Osteoblast (primary cell): ENCODE measurements at regions not wholly inside any gene's neighbourhood (a gene's known extent, or its start where the extent isn't known, plus 50 kb on each side); places are given as distances from the start of the nearest gene placed in this dataset.

ENCODE experiments used
- DNase-seq: peaks from one replicate; pipeline ENCODE4 v3.0.0; 2011; ENCODE audit warnings: low spot score, mixed read lengths; ENCODE audit not compliant: insufficient read length; ENCODE audit errors: missing footprints
- H2AFZ ChIP-seq: 2 replicates; pipeline ENCODE4 v1.6.0; 2011; ENCODE audit warnings: mild to moderate bottlenecking, low read length
- H3K27ac ChIP-seq: 2 replicates; pipeline ENCODE4 v1.5.1; 2011; ENCODE audit warnings: mild to moderate bottlenecking, low read depth, low read length, moderate library complexity
- H3K27me3 ChIP-seq: 2 replicates; pipeline ENCODE4 v1.6.0; 2012; ENCODE audit warnings: mild to moderate bottlenecking, control low read depth, inconsistent platforms, low read length, moderate library complexity; ENCODE audit not compliant: insufficient read depth
- H3K36me3 ChIP-seq: 2 replicates; pipeline ENCODE4 v1.5.1; 2011; ENCODE audit warnings: mild to moderate bottlenecking, low read length, control low read depth, moderate library complexity; ENCODE audit not compliant: insufficient read depth
- H3K4me1 ChIP-seq: 2 replicates; pipeline ENCODE4 v1.5.1; 2011; ENCODE audit warnings: mild to moderate bottlenecking, low read length, control low read depth, moderate library complexity; ENCODE audit not compliant: insufficient read depth
- H3K4me2 ChIP-seq: 2 replicates; pipeline ENCODE4 v1.6.0; 2011; ENCODE audit warnings: mild to moderate bottlenecking, low read length; ENCODE audit not compliant: insufficient read depth
- H3K4me3 ChIP-seq: fragments of 200-600 bp; sonication (generic); 3 replicates; pipeline ENCODE4 v1.5.1; 2012; ENCODE audit warnings: mild to moderate bottlenecking, low read length, inconsistent platforms; ENCODE audit not compliant: insufficient read depth
- H3K79me2 ChIP-seq: 2 replicates; pipeline ENCODE4 v1.6.0; 2012; ENCODE audit warnings: mild to moderate bottlenecking, low read length, control low read depth, inconsistent platforms; ENCODE audit not compliant: insufficient read depth
- H3K9me3 ChIP-seq: 2 replicates; pipeline ENCODE4 v1.5.1; 2011; ENCODE audit warnings: low read depth, low read length, control low read depth
- H4K20me1 ChIP-seq: 2 replicates; pipeline ENCODE4 v1.6.0; 2012; ENCODE audit warnings: mild to moderate bottlenecking, low read length, control low read depth; ENCODE audit not compliant: insufficient read depth
- TF ChIP-seq, protein P1 (sequence below): IDR thresholded peaks from 2 replicates; pipeline ENCODE4 v1.5.1; 2011; ENCODE audit warnings: mild to moderate bottlenecking, low read depth, low read length, moderate library complexity; ENCODE audit errors: extremely low read depth

DNA sequence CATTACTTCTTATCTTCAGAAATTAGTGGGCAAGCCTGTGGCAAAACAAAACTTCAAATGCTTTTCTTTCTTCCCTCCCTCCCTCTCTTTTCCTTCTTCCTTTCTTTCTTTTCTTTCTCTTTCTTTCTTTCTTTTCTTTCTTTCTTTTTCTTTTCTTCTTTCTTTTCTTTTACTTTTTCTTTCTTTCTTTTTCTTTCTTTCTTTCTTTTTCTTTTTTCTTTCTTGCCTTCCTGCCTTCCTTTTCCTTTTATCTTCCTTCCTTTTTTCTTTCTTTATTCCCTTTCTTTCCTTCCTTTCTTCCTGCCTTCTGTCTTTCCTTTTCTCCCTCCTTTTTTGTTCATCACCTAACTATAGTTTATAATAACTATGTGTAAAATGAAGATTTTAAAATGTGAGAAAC lies 295.1 kb downstream of the SMOC2 start:
- Histone ChIP-seq H3K27ac (no peak overlapping the region), H3K79me2 (no peaks in the 10 kb centered on the region), H4K20me1 (no peaks in the 10 kb centered on the region), H3K9me3 (no peaks in the 10 kb centered on the region), H3K4me1 (no peaks in the 10 kb centered on the region), H3K36me3 (no peaks in the 10 kb centered on the region), H3K4me2 (no peak overlapping the region), H2AFZ (no peak overlapping the region), H3K4me3 (no peak overlapping the region), H3K27me3 (no peaks in the 10 kb centered on the region)
- TF ChIP-seq, protein P1, sequence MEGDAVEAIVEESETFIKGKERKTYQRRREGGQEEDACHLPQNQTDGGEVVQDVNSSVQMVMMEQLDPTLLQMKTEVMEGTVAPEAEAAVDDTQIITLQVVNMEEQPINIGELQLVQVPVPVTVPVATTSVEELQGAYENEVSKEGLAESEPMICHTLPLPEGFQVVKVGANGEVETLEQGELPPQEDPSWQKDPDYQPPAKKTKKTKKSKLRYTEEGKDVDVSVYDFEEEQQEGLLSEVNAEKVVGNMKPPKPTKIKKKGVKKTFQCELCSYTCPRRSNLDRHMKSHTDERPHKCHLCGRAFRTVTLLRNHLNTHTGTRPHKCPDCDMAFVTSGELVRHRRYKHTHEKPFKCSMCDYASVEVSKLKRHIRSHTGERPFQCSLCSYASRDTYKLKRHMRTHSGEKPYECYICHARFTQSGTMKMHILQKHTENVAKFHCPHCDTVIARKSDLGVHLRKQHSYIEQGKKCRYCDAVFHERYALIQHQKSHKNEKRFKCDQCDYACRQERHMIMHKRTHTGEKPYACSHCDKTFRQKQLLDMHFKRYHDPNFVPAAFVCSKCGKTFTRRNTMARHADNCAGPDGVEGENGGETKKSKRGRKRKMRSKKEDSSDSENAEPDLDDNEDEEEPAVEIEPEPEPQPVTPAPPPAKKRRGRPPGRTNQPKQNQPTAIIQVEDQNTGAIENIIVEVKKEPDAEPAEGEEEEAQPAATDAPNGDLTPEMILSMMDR: no peak
- DNase-seq: no peak

DNA sequence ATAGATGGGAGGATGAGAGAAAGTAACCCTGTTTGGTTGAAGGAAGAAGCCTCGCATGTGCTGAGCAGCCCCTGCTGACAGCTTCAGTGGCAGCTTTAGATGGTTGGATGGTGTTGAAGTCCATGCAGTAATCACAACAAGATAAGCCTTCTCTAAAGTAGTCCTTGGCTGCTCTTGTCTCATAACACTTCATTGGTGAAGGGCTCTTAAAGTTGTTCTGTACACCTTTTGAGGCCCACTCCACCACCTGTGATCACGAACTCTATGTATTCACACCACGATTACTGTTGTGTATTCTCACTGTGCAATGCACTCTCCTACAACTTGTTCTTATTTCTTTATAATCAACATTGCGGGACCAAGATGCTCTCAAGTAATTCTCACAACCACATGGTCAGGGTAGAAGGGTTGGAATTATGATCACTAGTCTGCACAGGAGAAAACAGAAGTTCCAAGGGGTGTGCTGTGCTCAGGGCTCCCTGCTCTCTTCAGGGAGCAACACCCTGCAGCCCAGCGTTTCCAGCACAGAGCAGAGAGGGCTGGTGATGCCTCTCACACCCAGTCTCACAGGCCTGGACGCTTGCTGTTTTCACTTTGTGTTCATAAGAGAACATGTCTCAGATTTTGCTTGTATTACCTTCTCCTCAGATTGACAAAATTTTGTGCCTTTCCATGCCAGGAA lies 294.4 kb downstream of the SMOC2 start:
- DNase-seq: no peak
- H3K36me3 ChIP-seq: no peaks in the 10 kb centered on the region
- no peak overlapping the region for H3K4me2 ChIP-seq
- H2AFZ ChIP-seq: no peak overlapping the region
- TF ChIP-seq, protein P1: no peak
- no peaks in the 10 kb centered on the region for H3K9me3 ChIP-seq
- H3K4me3 ChIP-seq: no peak overlapping the region
- no peaks in the 10 kb centered on the region for H3K27me3 ChIP-seq
- no peaks in the 10 kb centered on the region for H4K20me1 ChIP-seq
- H3K4me1 ChIP-seq: no peaks in the 10 kb centered on the region
- no peaks in the 10 kb centered on the region for H3K79me2 ChIP-seq
- H3K27ac ChIP-seq: no peak overlapping the region

DNA sequence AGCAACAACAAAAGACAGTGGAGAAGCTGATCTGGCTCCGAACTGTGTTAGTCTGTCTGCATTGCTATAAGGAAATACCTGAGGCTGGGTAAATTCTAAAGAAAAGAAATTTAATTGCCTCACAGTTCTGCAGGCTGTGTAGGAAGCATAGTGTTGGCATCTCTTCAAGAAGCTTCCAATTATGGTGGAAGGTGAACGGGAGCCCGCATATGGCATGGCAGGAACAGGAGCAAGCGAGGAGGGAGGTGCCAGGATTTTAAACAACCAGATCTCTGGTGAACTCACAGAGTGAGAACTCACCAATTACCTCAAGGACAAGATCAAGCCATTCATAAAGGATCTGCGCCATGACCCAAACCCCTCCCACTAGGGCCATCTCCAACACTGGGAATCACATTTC lies 293.5 kb downstream of the SMOC2 start:
- Histone ChIP-seq H3K27me3 (no peaks in the 10 kb centered on the region), H3K9me3 (no peaks in the 10 kb centered on the region), H3K4me2 (no peak overlapping the region), H3K79me2 (no peaks in the 10 kb centered on the region), H3K36me3 (no peaks in the 10 kb centered on the region), H3K27ac (no peak overlapping the region), H2AFZ (no peak overlapping the region), H3K4me3 (no peak overlapping the region), H4K20me1 (no peaks in the 10 kb centered on the region), H3K4me1 (no peaks in the 10 kb centered on the region)
- TF ChIP-seq, protein P1: no peak
- DNase-seq: no peak

DNA sequence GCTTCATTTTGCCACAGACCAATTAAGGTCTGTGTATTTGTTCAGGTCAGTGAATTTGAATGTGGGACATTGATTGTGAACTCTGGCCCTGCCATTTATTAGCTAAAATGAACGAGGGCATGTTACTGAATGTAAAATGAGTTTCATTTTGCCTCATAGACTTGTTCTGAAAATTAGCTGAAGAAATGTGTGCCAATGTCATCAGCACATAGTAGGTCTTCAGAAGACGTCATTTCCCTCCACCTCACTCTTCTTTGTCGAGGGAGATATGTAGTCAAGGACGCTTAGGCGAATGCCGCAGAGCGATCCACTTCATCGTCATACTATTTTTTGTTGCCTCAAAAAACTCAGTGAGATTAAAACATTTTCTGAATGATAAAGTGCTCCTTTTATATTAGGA lies 291.7 kb downstream of the SMOC2 start:
- H3K4me2 ChIP-seq: no peak overlapping the region
- no peaks in the 10 kb centered on the region for H3K27me3 ChIP-seq
- no peak for DNase-seq
- H4K20me1 ChIP-seq: no peaks in the 10 kb centered on the region
- no peaks in the 10 kb centered on the region for H3K36me3 ChIP-seq
- H2AFZ ChIP-seq: no peak overlapping the region
- H3K9me3 ChIP-seq: no peaks in the 10 kb centered on the region
- no peaks in the 10 kb centered on the region for H3K4me1 ChIP-seq
- no peak overlapping the region for H3K27ac ChIP-seq
- no peak overlapping the region for H3K4me3 ChIP-seq
- TF ChIP-seq, protein P1: no peak
- no peaks in the 10 kb centered on the region for H3K79me2 ChIP-seq
